CD14-positive monocyte (primary cell): ENCODE measurements at regions not wholly inside any gene's neighbourhood (a gene's known extent, or its start where the extent isn't known, plus 50 kb on each side); places are given as distances from the start of the nearest gene placed in this dataset.

Source experiments
- DNase-seq, 3 donors: peaks; one replicate each; pipeline ENCODE4 v3.0.0-alpha.2; 2011 to 2022
- H2AFZ ChIP-seq: 2 replicates; pipeline ENCODE4 v1.6.0; 2012; ENCODE audit warnings: mild to moderate bottlenecking, low read depth, low read length, inconsistent platforms; ENCODE audit not compliant: insufficient read depth, poor library complexity, severe bottlenecking
- H3K27ac ChIP-seq, 2 donors: 1 replicate in 1 of 2; 2 replicates in 1 of 2; pipeline ENCODE4 v1.5.1; 2012 to 2013; ENCODE audit warnings: low read length in 2 of 2, control low read depth in 1 of 2, inconsistent platforms in 1 of 2, low read depth in 1 of 2, mild to moderate bottlenecking in 1 of 2
- H3K27me3 ChIP-seq, 2 donors: one replicate each; pipeline versions ENCODE4 v1.6.0 to v1.6.1; 2011 to 2013; ENCODE audit warnings: low read length in 2 of 2; ENCODE audit not compliant: control insufficient read depth in 2 of 2, insufficient read depth in 2 of 2
- H3K36me3 ChIP-seq, 2 donors: replicated peaks in 1 of 2; 1 replicate in 1 of 2; 2 replicates in 1 of 2; pipeline versions ENCODE4 v1.5.1 to v1.6.1; 2012 to 2013; ENCODE audit warnings: low read length in 2 of 2, control low read depth in 1 of 2, inconsistent platforms in 1 of 2, mild to moderate bottlenecking in 1 of 2; ENCODE audit not compliant: insufficient read depth in 2 of 2, control insufficient read depth in 1 of 2
- H3K4me1 ChIP-seq, 2 donors: 1 replicate in 1 of 2; 2 replicates in 1 of 2; pipeline versions ENCODE4 v1.5.1 to v1.6.1; 2012 to 2013; ENCODE audit warnings: low read length in 2 of 2, control low read depth in 1 of 2, inconsistent platforms in 1 of 2, mild to moderate bottlenecking in 1 of 2, moderate library complexity in 1 of 2; ENCODE audit not compliant: insufficient read depth in 2 of 2, control insufficient read depth in 1 of 2
- H3K4me2 ChIP-seq: replicated peaks from 2 replicates; pipeline ENCODE3; 2012; ENCODE audit warnings: low read length, moderate library complexity, mild to moderate bottlenecking; ENCODE audit not compliant: poor library complexity, severe bottlenecking; ENCODE audit errors: extremely low read depth
- H3K4me3 ChIP-seq, 3 experiments: fragments of 200-600 bp in 1 of 3; sonication (generic) in 1 of 3; replicated peaks in 1 of 3; 1 replicate in 2 of 3; 2 replicates in 1 of 3; pipeline ENCODE4 v1.5.1; 2011 to 2013; ENCODE audit warnings: low read length in 3 of 3, mild to moderate bottlenecking in 3 of 3, control low read depth in 2 of 3, low read depth in 2 of 3, inconsistent platforms in 1 of 3, moderate library complexity in 1 of 3
- H3K79me2 ChIP-seq: 2 replicates; pipeline ENCODE4 v1.6.0; 2012; ENCODE audit warnings: mild to moderate bottlenecking, control low read depth, inconsistent platforms, low read length, moderate library complexity; ENCODE audit not compliant: insufficient read depth
- H3K9ac ChIP-seq: 2 replicates; pipeline ENCODE4 v1.6.0; 2017; ENCODE audit warnings: low read length, mild to moderate bottlenecking; ENCODE audit not compliant: insufficient read depth, poor library complexity, severe bottlenecking
- H3K9me3 ChIP-seq, 2 donors: replicated peaks in 1 of 2; 1 replicate in 1 of 2; 2 replicates in 1 of 2; pipeline versions ENCODE4 v1.5.1 to v1.6.1; 2012 to 2013; ENCODE audit warnings: low read length in 2 of 2, control low read depth in 1 of 2; ENCODE audit not compliant: control insufficient read depth in 1 of 2, insufficient read depth in 1 of 2
- H4K20me1 ChIP-seq: 2 replicates; pipeline ENCODE4 v1.6.0; 2012; ENCODE audit warnings: mild to moderate bottlenecking, low read length, control low read depth, moderate library complexity; ENCODE audit not compliant: insufficient read depth
- H3K27ac Mint-ChIP-seq, 7 donors: one replicate each; pipeline ENCODE4 v1.8.0; 2020; ENCODE audit warnings: mild to moderate bottlenecking in 7 of 7, mixed read lengths in 7 of 7, moderate library complexity in 6 of 7, inconsistent platforms in 2 of 7
- H3K27me3 Mint-ChIP-seq, 3 donors: one replicate each; pipeline ENCODE4 v1.8.0; 2021 to 2022; ENCODE audit warnings: low read depth in 3 of 3, mild to moderate bottlenecking in 3 of 3, mixed read lengths in 3 of 3, moderate library complexity in 3 of 3, inconsistent platforms in 1 of 3
- H3K36me3 Mint-ChIP-seq, 2 donors: one replicate each; pipeline ENCODE4 v1.8.0; 2020; ENCODE audit warnings: mixed read lengths in 2 of 2, inconsistent platforms in 1 of 2, mild to moderate bottlenecking in 1 of 2
- H3K4me1 Mint-ChIP-seq: one replicate; pipeline ENCODE4 v1.8.0; 2020; ENCODE audit warnings: mild to moderate bottlenecking, mixed read lengths
- H3K4me3 Mint-ChIP-seq, 2 donors: one replicate each; pipeline ENCODE4 v1.8.0; 2020; ENCODE audit warnings: mild to moderate bottlenecking in 2 of 2, mixed read lengths in 2 of 2, moderate library complexity in 1 of 2
- H3K9me3 Mint-ChIP-seq, 7 donors: one replicate each; pipeline ENCODE4 v1.8.0; 2020 to 2022; ENCODE audit warnings: mixed read lengths in 7 of 7, mild to moderate bottlenecking in 6 of 7, moderate library complexity in 6 of 7, inconsistent platforms in 2 of 7
- CTCF ChIP-seq: fragments of 200-600 bp; IDR thresholded peaks from one replicate; pipeline ENCODE4 v1.8.0; 2022; ENCODE audit warnings: antibody characterized with exemption, mild to moderate bottlenecking
- WGBS: methylation state at CpG from one replicate; pipeline ENCODE4 v1.1.5; 2013; ENCODE audit warnings: missing lambda C conversion rate; ENCODE audit not compliant: insufficient coverage; 5-methylcytosine and 5-hydroxymethylcytosine counted together
- intact Hi-C, 2 donors: fragments of 100-400 bp; cut with micrococcal nuclease; formaldehyde crosslinking; loops; one replicate each; pipeline versions ENCODE4 v1.15.0 to v1.15.1; 2023

- Mint-ChIP-seq H3K4me3 (no peak overlapping the region), H3K9me3 (no peaks in the 10 kb centered on the region), H3K36me3 (no peaks in the 10 kb centered on the region), H3K27me3 (peaks cover 1 to 2% (median 2%) of the 10 kb centered on the region in 3 donors), H3K4me1 (no peaks in the 10 kb centered on the region), H3K27ac (no peak overlapping the region)
- no CpG with 5 or more reads among the region's 1 CpG for WGBS
- no peaks in the 10 kb centered on the region for H3K36me3 ChIP-seq
- no peak overlapping the region for H3K4me2 ChIP-seq
- H3K4me1 ChIP-seq = no peaks in the 10 kb centered on the region
- H4K20me1 ChIP-seq = no peaks in the 10 kb centered on the region
- intact Hi-C loops = no loop called here
- no peak overlapping the region for H2AFZ ChIP-seq
- H3K27ac ChIP-seq = no peak overlapping the region
- no peaks in the 10 kb centered on the region for H3K79me2 ChIP-seq
- no peak for DNase-seq
- TF ChIP-seq CTCF = no peak
- H3K27me3 ChIP-seq = no peaks in the 10 kb centered on the region
- H3K9me3 ChIP-seq = no peaks in the 10 kb centered on the region
- H3K4me3 ChIP-seq = no peak overlapping the region
- no peak overlapping the region for H3K9ac ChIP-seq
Observed at GRCh38 chr7:32218154-32218467, 147.9 kb upstream of the PDE1C start.

- H3K4me2 ChIP-seq = no peak overlapping the region
- no peak for DNase-seq
- no peaks in the 10 kb centered on the region for H3K36me3 Mint-ChIP-seq
- no peaks in the 10 kb centered on the region for H3K4me1 ChIP-seq
- H3K27ac Mint-ChIP-seq = no peak overlapping the region
- no peak overlapping the region for H2AFZ ChIP-seq
- H4K20me1 ChIP-seq = no peaks in the 10 kb centered on the region
- no peak for TF ChIP-seq CTCF
- H3K27me3 ChIP-seq = no peaks in the 10 kb centered on the region
- no peaks in the 10 kb centered on the region for H3K9me3 Mint-ChIP-seq
- peaks cover 1 to 2% (median 2%) of the 10 kb centered on the region in 3 donors for H3K27me3 Mint-ChIP-seq
- 86% methylated on average over 5 of the region's 5 CpGs for WGBS
- intact Hi-C loops = no loop called here
- no peak overlapping the region for H3K4me3 Mint-ChIP-seq
- H3K9me3 ChIP-seq = no peaks in the 10 kb centered on the region
- H3K4me1 Mint-ChIP-seq = no peaks in the 10 kb centered on the region
- no peaks in the 10 kb centered on the region for H3K79me2 ChIP-seq
- no peaks in the 10 kb centered on the region for H3K36me3 ChIP-seq
- no peak overlapping the region for H3K9ac ChIP-seq
- no peak overlapping the region for H3K27ac ChIP-seq
- no peak overlapping the region for H3K4me3 ChIP-seq
Observed at GRCh38 chr7:32217341-32218153, 147.3 kb upstream of the PDE1C start.
